Upper lobe of left lung (tissue), 4 donors: ENCODE measurements at regions not wholly inside any gene's neighbourhood (a gene's known extent, or its start where the extent isn't known, plus 50 kb on each side); places are given as distances from the start of the nearest gene placed in this dataset.

Source experiments
- CTCF ChIP-seq, 6 experiments: fragments of 450-650 bp in 4 of 6; fragments of 200-600 bp in 2 of 6; sonication (generic) in 2 of 6; IDR thresholded peaks; one replicate each; pipeline ENCODE4 v1.5.1; 2016 to 2019; ENCODE audit warnings: antibody characterized with exemption in 6 of 6
- POLR2A ChIP-seq, 4 donors: fragments of 450-650 bp; IDR thresholded peaks; one replicate each; pipeline ENCODE4 v1.5.1; 2016 to 2017; ENCODE audit warnings: antibody characterized with exemption in 4 of 4, mild to moderate bottlenecking in 2 of 4

DNA sequence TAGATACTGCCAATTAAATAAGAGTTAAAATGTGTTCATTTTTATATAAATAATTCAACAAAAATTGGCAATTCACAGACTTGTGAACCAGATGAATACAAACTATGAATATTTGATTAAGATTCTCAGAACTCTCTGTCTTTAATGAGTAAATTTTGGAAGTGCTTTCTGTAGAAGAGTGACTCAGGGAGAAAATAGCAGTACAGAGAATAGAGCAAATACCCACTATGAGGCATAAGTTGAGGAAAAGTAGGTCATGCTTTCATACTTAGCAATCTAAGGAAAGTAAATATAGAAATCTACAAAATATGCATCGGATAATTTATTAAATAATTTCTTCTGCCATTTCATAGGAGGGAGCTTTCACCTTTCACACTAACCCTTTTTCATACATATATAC, 117.7 kb upstream of the TMEM106B start:
- TF ChIP-seq CTCF (IDR thresholded peaks at IDR 0.05) (no peak), POLR2A (IDR thresholded peaks at IDR 0.05) (no peak)
